ENCODE measurements at regions not wholly inside any gene's neighbourhood (a gene's known extent, or its start where the extent isn't known, plus 50 kb on each side); places are given as distances from the start of the nearest gene placed in this dataset.

- Mint-ChIP-seq H3K4me3 (no peak overlapping the region), H3K27me3 (ENCODE audit: low read depth) (peaks cover 46% of the 10 kb centered on the region), H3K36me3 (ENCODE audit: low read depth) (no peaks in the 10 kb centered on the region)
Observed at GRCh38 chr16:79317026-79317425, 283.5 kb downstream of the MAF start.

DNA sequence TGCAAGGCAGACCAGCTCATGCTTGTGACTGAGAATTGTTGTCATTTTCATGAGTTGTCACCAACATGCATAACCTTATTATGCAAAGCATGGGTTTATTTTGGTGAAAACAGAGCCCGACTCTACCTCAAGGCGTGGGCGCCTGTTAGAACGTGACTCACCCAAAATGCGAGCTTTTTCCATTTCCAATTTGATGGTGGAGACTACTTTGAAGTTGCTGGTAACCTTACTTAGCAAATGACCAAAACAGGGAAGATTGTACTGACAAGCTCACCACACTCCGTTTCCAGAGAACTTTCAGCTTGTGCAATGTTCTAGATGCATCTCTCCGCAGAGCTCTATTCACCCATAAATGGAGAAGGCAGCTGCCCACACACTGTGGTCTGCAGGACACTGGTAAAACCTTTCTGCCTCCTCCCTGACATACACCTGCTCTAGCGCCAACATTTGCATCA is 284.5 kb downstream of the MAF start:
- Mint-ChIP-seq H3K27me3 (ENCODE audit: low read depth) (peaks cover 52% of the 10 kb centered on the region), H3K9me3 (no peaks in the 10 kb centered on the region), H3K4me3 (no peak overlapping the region), H3K4me1 (peaks cover 15% of the 10 kb centered on the region), H3K27ac (no peak overlapping the region), H3K36me3 (ENCODE audit: low read depth) (no peaks in the 10 kb centered on the region)
- TF ChIP-seq, protein P1, sequence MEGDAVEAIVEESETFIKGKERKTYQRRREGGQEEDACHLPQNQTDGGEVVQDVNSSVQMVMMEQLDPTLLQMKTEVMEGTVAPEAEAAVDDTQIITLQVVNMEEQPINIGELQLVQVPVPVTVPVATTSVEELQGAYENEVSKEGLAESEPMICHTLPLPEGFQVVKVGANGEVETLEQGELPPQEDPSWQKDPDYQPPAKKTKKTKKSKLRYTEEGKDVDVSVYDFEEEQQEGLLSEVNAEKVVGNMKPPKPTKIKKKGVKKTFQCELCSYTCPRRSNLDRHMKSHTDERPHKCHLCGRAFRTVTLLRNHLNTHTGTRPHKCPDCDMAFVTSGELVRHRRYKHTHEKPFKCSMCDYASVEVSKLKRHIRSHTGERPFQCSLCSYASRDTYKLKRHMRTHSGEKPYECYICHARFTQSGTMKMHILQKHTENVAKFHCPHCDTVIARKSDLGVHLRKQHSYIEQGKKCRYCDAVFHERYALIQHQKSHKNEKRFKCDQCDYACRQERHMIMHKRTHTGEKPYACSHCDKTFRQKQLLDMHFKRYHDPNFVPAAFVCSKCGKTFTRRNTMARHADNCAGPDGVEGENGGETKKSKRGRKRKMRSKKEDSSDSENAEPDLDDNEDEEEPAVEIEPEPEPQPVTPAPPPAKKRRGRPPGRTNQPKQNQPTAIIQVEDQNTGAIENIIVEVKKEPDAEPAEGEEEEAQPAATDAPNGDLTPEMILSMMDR (IDR thresholded peaks at IDR 0.05; ENCODE audit: unreplicated experiment in 3 of 3): no peak

More at GRCh38 chr16:79317026-79317425, 283.5 kb downstream of the MAF start:
- Mint-ChIP-seq H3K9me3 (no peaks in the 10 kb centered on the region), H3K4me1 (peaks cover 5% of the 10 kb centered on the region), H3K27ac (no peak overlapping the region)
- TF ChIP-seq, protein P1 (IDR thresholded peaks at IDR 0.05; ENCODE audit: unreplicated experiment in 3 of 3): no peak

GRCh38 chr16:79312502-79312901 is 288.0 kb downstream of the MAF start:
- Mint-ChIP-seq H3K27me3 (ENCODE audit: low read depth) (peaks cover 44% of the 10 kb centered on the region), H3K27ac (no peak overlapping the region), H3K4me1 (peaks cover 41% of the 10 kb centered on the region), H3K4me3 (no peak overlapping the region), H3K36me3 (ENCODE audit: low read depth) (no peaks in the 10 kb centered on the region), H3K9me3 (no peaks in the 10 kb centered on the region)
- TF ChIP-seq, protein P1 (IDR thresholded peaks at IDR 0.05; ENCODE audit: unreplicated experiment in 3 of 3): no peak

- TF ChIP-seq, protein P1 (IDR thresholded peaks at IDR 0.05; ENCODE audit: unreplicated experiment in 3 of 3): no peak
- peak overlapping the region in 1 of 3 experiments; percentile 11 for H3K4me3 Mint-ChIP-seq
Observed at GRCh38 chr16:79310710-79311109, 289.8 kb downstream of the MAF start.

DNA sequence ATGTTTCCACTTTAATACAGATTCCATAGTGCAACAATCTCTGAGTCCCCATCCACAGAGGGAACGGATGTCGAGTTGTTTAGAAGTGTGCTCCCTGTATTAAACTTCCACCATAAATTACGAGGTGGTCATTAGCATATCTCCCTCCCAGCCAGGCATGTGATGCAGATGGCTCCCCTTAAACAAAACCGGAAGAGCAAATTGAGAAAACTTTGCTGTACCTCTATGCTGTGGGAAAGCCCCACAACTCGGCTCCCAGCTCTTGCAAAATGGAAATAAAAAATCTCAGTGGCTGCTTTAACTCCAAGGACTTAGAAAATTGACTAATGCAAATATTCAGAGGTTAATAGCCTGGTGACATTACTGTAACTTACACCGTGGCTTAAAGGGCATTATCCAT is 290.9 kb downstream of the MAF start:
- Mint-ChIP-seq H3K36me3 (ENCODE audit: low read depth) (no peaks in the 10 kb centered on the region), H3K4me3 (no peak overlapping the region), H3K27me3 (ENCODE audit: low read depth) (peaks cover 44% of the 10 kb centered on the region), H3K27ac (peak overlapping the region in 1 of 3 experiments; percentile 75), H3K9me3 (no peaks in the 10 kb centered on the region), H3K4me1 (peaks cover 49% of the 10 kb centered on the region)
- TF ChIP-seq, protein P1 (IDR thresholded peaks at IDR 0.05; ENCODE audit: unreplicated experiment in 3 of 3): no peak

More at GRCh38 chr16:79310710-79311109, 289.8 kb downstream of the MAF start:
- Mint-ChIP-seq H3K36me3 (ENCODE audit: low read depth) (no peaks in the 10 kb centered on the region), H3K9me3 (no peaks in the 10 kb centered on the region), H3K4me1 (peaks cover 41% of the 10 kb centered on the region), H3K27ac (peak overlapping the region in 1 of 3 experiments; percentile 43), H3K27me3 (ENCODE audit: low read depth) (peaks cover 37% of the 10 kb centered on the region)

DNA sequence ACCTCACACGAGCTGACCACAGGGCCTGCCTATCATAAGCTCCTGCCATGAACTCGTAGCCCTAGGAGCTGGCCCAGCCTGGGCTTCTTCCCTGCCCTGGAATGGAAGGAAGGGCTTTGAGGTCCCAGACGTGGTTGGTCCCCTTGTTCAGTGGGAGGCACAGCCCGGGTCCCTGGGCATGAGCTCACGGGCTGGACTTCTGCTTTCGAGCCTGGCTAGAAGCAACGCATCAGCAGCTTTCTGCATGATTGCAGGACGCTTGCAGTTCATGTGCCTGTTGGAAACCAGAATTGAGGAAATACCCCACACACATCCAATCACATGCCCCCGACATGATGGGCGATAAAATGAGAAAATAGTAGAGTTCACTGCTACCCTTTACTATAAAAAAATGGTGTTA is 293.3 kb downstream of the MAF start:
- Mint-ChIP-seq H3K36me3 (ENCODE audit: low read depth) (no peaks in the 10 kb centered on the region), H3K27ac (no peak overlapping the region), H3K4me3 (no peak overlapping the region), H3K4me1 (peaks cover 58% of the 10 kb centered on the region), H3K9me3 (no peaks in the 10 kb centered on the region), H3K27me3 (ENCODE audit: low read depth) (peaks cover 44% of the 10 kb centered on the region)
- TF ChIP-seq, protein P1 (IDR thresholded peaks at IDR 0.05; ENCODE audit: unreplicated experiment in 3 of 3): no peak
